Activated naive CD8-positive, alpha-beta T cell treated with anti-CD3 and anti-CD28 coated beads for 36 hours (primary cell): ENCODE measurements at regions not wholly inside any gene's neighbourhood (a gene's known extent, or its start where the extent isn't known, plus 50 kb on each side); places are given as distances from the start of the nearest gene placed in this dataset.
"Not testable (repeated sequence)": the region's sequence is repeated elsewhere in the genome, so short reads cannot be mapped to it uniquely, and the experiment has no call there.

Source experiments
- DNase-seq: peaks from one replicate; pipeline ENCODE4 v3.0.0; 2021
- H3K27ac Mint-ChIP-seq: one replicate; pipeline ENCODE4 v1.8.0; 2022; ENCODE audit warnings: mild to moderate bottlenecking, moderate library complexity, mixed read lengths
- H3K27me3 Mint-ChIP-seq: one replicate; pipeline ENCODE4 v1.8.0; 2022; ENCODE audit warnings: mild to moderate bottlenecking, mixed read lengths
- H3K36me3 Mint-ChIP-seq: one replicate; pipeline ENCODE4 v1.8.0; 2021; ENCODE audit warnings: mild to moderate bottlenecking, mixed read lengths
- H3K4me1 Mint-ChIP-seq: one replicate; pipeline ENCODE4 v1.8.0; 2021; ENCODE audit warnings: mixed read lengths
- H3K4me3 Mint-ChIP-seq: one replicate; pipeline ENCODE4 v1.8.0; 2022; ENCODE audit warnings: mild to moderate bottlenecking, moderate library complexity, mixed read lengths
- H3K9me3 Mint-ChIP-seq: one replicate; pipeline ENCODE4 v1.8.0; 2022; ENCODE audit warnings: mixed read lengths

- Mint-ChIP-seq H3K36me3 (peaks cover 9% of the 10 kb centered on the region), H3K27me3 (no peaks in the 10 kb centered on the region), H3K27ac (no peak overlapping the region), H3K4me1 (peaks cover 6% of the 10 kb centered on the region), H3K4me3 (no peak overlapping the region), H3K9me3 (no peaks in the 10 kb centered on the region)
- no peak for DNase-seq
These were observed 133.2 kb downstream of the DISP1 start for GRCh38 chr1:222948079-222948478.

- no peak overlapping the region for H3K27ac Mint-ChIP-seq
- H3K27me3 Mint-ChIP-seq: no peaks in the 10 kb centered on the region
- H3K36me3 Mint-ChIP-seq: peaks cover 7% of the 10 kb centered on the region
- no peak overlapping the region for H3K4me3 Mint-ChIP-seq
- H3K9me3 Mint-ChIP-seq: no peaks in the 10 kb centered on the region
- DNase-seq: no peak
- H3K4me1 Mint-ChIP-seq: peaks cover 6% of the 10 kb centered on the region
These were observed 136.1 kb downstream of the DISP1 start for GRCh38 chr1:222950892-222951291.

- no peak for DNase-seq
- Mint-ChIP-seq H3K36me3 (peaks cover 2% of the 10 kb centered on the region), H3K4me1 (peaks cover 5% of the 10 kb centered on the region), H3K27ac (no peak overlapping the region), H3K9me3 (no peaks in the 10 kb centered on the region), H3K27me3 (no peaks in the 10 kb centered on the region), H3K4me3 (no peak overlapping the region)
These were observed 138.7 kb downstream of the DISP1 start for GRCh38 chr1:222953585-222953984.

GRCh38 chr1:222955964-222956363 lies 141.1 kb downstream of the DISP1 start:
- Mint-ChIP-seq H3K36me3 (peaks cover 8% of the 10 kb centered on the region), H3K9me3 (peaks cover 4% of the 10 kb centered on the region), H3K27ac (no peak overlapping the region), H3K4me3 (no peak overlapping the region), H3K27me3 (no peaks in the 10 kb centered on the region), H3K4me1 (peaks cover 2% of the 10 kb centered on the region)
- no peak for DNase-seq

GRCh38 chr1:222956601-222957000 lies 141.8 kb downstream of the DISP1 start:
- H3K4me1 Mint-ChIP-seq: no peaks in the 10 kb centered on the region
- no peak overlapping the region for H3K4me3 Mint-ChIP-seq
- H3K36me3 Mint-ChIP-seq: peaks cover 8% of the 10 kb centered on the region
- H3K27me3 Mint-ChIP-seq: no peaks in the 10 kb centered on the region
- H3K9me3 Mint-ChIP-seq: peaks cover 6% of the 10 kb centered on the region
- no peak overlapping the region for H3K27ac Mint-ChIP-seq
- no peak for DNase-seq

GRCh38 chr1:222967466-222968240 lies 152.8 kb downstream of the DISP1 start:
- no peaks in the 10 kb centered on the region for H3K9me3 Mint-ChIP-seq
- H3K4me1 Mint-ChIP-seq: no peaks in the 10 kb centered on the region
- DNase-seq: no peak
- H3K4me3 Mint-ChIP-seq: no peak overlapping the region
- H3K27me3 Mint-ChIP-seq: no peaks in the 10 kb centered on the region
- no peak overlapping the region for H3K27ac Mint-ChIP-seq
- H3K36me3 Mint-ChIP-seq: no peaks in the 10 kb centered on the region

GRCh38 chr1:222970040-222970439 lies 155.2 kb downstream of the DISP1 start:
- Mint-ChIP-seq H3K4me1 (no peaks in the 10 kb centered on the region), H3K36me3 (no peaks in the 10 kb centered on the region), H3K4me3 (no peak overlapping the region), H3K27me3 (no peaks in the 10 kb centered on the region), H3K27ac (no peak overlapping the region), H3K9me3 (no peaks in the 10 kb centered on the region)
- no peak for DNase-seq

GRCh38 chr1:222970711-222971110 lies 155.9 kb downstream of the DISP1 start:
- H3K4me1 Mint-ChIP-seq: no peaks in the 10 kb centered on the region
- no peaks in the 10 kb centered on the region for H3K27me3 Mint-ChIP-seq
- H3K4me3 Mint-ChIP-seq: no peak overlapping the region
- no peak overlapping the region for H3K27ac Mint-ChIP-seq
- no peaks in the 10 kb centered on the region for H3K36me3 Mint-ChIP-seq
- DNase-seq: no peak
- no peaks in the 10 kb centered on the region for H3K9me3 Mint-ChIP-seq

- Mint-ChIP-seq H3K4me1 (no peaks in the 10 kb centered on the region), H3K4me3 (no peak overlapping the region), H3K27me3 (no peaks in the 10 kb centered on the region), H3K27ac (no peak overlapping the region), H3K36me3 (no peaks in the 10 kb centered on the region), H3K9me3 (no peaks in the 10 kb centered on the region)
- DNase-seq: no peak
These were observed 156.3 kb downstream of the DISP1 start for GRCh38 chr1:222971146-222971545.

- H3K36me3 Mint-ChIP-seq: peaks cover 2% of the 10 kb centered on the region
- no peak overlapping the region for H3K4me3 Mint-ChIP-seq
- H3K4me1 Mint-ChIP-seq: no peaks in the 10 kb centered on the region
- H3K27me3 Mint-ChIP-seq: no peaks in the 10 kb centered on the region
- H3K9me3 Mint-ChIP-seq: no peaks in the 10 kb centered on the region
- H3K27ac Mint-ChIP-seq: no peak overlapping the region
- no peak for DNase-seq
These were observed 158.7 kb downstream of the DISP1 start for GRCh38 chr1:222973561-222973960.

- Mint-ChIP-seq H3K4me3 (no peak overlapping the region), H3K27me3 (no peaks in the 10 kb centered on the region), H3K4me1 (no peaks in the 10 kb centered on the region), H3K36me3 (peaks cover 2% of the 10 kb centered on the region), H3K9me3 (no peaks in the 10 kb centered on the region), H3K27ac (no peak overlapping the region)
- no peak for DNase-seq
These were observed 159.7 kb downstream of the DISP1 start for GRCh38 chr1:222974496-222974895.

GRCh38 chr1:222975472-222976122 lies 160.8 kb downstream of the DISP1 start:
- H3K9me3 Mint-ChIP-seq: no peaks in the 10 kb centered on the region
- H3K4me1 Mint-ChIP-seq: no peaks in the 10 kb centered on the region
- no peaks in the 10 kb centered on the region for H3K27me3 Mint-ChIP-seq
- no peak overlapping the region for H3K4me3 Mint-ChIP-seq
- no peak overlapping the region for H3K27ac Mint-ChIP-seq
- H3K36me3 Mint-ChIP-seq: peaks cover 2% of the 10 kb centered on the region
- no peak for DNase-seq

GRCh38 chr1:222976453-222976852 lies 161.6 kb downstream of the DISP1 start:
- H3K4me3 Mint-ChIP-seq: no peak overlapping the region
- H3K27me3 Mint-ChIP-seq: no peaks in the 10 kb centered on the region
- peaks cover 2% of the 10 kb centered on the region for H3K36me3 Mint-ChIP-seq
- no peak overlapping the region for H3K27ac Mint-ChIP-seq
- H3K9me3 Mint-ChIP-seq: no peaks in the 10 kb centered on the region
- DNase-seq: no peak
- H3K4me1 Mint-ChIP-seq: no peaks in the 10 kb centered on the region

GRCh38 chr1:222977294-222977693 lies 162.5 kb downstream of the DISP1 start:
- H3K9me3 Mint-ChIP-seq: not testable (repeated sequence)

GRCh38 chr1:222979561-222979960 lies 163.5 kb downstream of the TLR5 start:
- no peak overlapping the region for H3K27ac Mint-ChIP-seq
- no peaks in the 10 kb centered on the region for H3K4me1 Mint-ChIP-seq

More at GRCh38 chr1:222977294-222977693, 162.5 kb downstream of the DISP1 start:
- H3K27me3 Mint-ChIP-seq, H3K27ac Mint-ChIP-seq, H3K4me3 Mint-ChIP-seq, H3K36me3 Mint-ChIP-seq, DNase-seq, H3K4me1 Mint-ChIP-seq: not testable (repeated sequence)

GRCh38 chr1:222987674-222988076 lies 155.4 kb downstream of the TLR5 start:
- Mint-ChIP-seq H3K27me3 (no peaks in the 10 kb centered on the region), H3K36me3 (peaks cover 5% of the 10 kb centered on the region), H3K27ac (no peak overlapping the region), H3K4me1 (peaks cover 4% of the 10 kb centered on the region), H3K9me3 (no peaks in the 10 kb centered on the region), H3K4me3 (no peak overlapping the region)
- no peak for DNase-seq

More at GRCh38 chr1:222979561-222979960, 163.5 kb downstream of the TLR5 start:
- Mint-ChIP-seq H3K36me3 (peaks cover 3% of the 10 kb centered on the region), H3K9me3 (no peaks in the 10 kb centered on the region), H3K27me3 (no peaks in the 10 kb centered on the region), H3K4me3 (no peak overlapping the region)
- DNase-seq: no peak
